ENCODE measurements at regions not wholly inside any gene's neighbourhood (a gene's known extent, or its start where the extent isn't known, plus 50 kb on each side); places are given as distances from the start of the nearest gene placed in this dataset.

- TF ChIP-seq CTCF (optimal IDR thresholded peaks at IDR 0.05 in 1 of 3, IDR thresholded peaks at IDR 0.05 in 1 of 3, conservative IDR thresholded peaks at IDR 0.05 in 1 of 3; ENCODE audit: extremely low read depth in 1 of 3, insufficient read depth in 2 of 3, low read length in 3 of 3): peak in 2 of 3 experiments; percentile 50 to 56
- TF ChIP-seq EZH2 (IDR thresholded peaks at IDR 0.05; ENCODE audit: low read length): no peak
Observed at GRCh38 chr12:83389237-83389996, 702.7 kb downstream of the TMTC2 start.

All from keratinocyte (primary cell).